MM.1S (cell line): ENCODE measurements at regions not wholly inside any gene's neighbourhood (a gene's known extent, or its start where the extent isn't known, plus 50 kb on each side); places are given as distances from the start of the nearest gene placed in this dataset.
"Not testable (repeated sequence)": the region's sequence is repeated elsewhere in the genome, so short reads cannot be mapped to it uniquely, and the experiment has no call there.

ENCODE experiments used
- CTCF ChIP-seq: fragments of 300-600 bp; sonication (generic); IDR thresholded peaks from 2 replicates; pipeline ENCODE4 v1.5.1; 2016; ENCODE audit warnings: antibody characterized with exemption, low read length, mixed read lengths
- EZH2 ChIP-seq: fragments of 300-600 bp; sonication (generic); optimal IDR thresholded peaks from 2 replicates; pipeline ENCODE3; 2017; ENCODE audit warnings: low read depth, mild to moderate bottlenecking, antibody characterized with exemption, low read length, mixed read lengths

GRCh38 chr11:25263861-25264260, 767.0 kb downstream of the LUZP2 start:
- TF ChIP-seq CTCF, EZH2: not testable (repeated sequence)
